AG09319 (cell line): ENCODE measurements at regions not wholly inside any gene's neighbourhood (a gene's known extent, or its start where the extent isn't known, plus 50 kb on each side); places are given as distances from the start of the nearest gene placed in this dataset.

Experiments used
- DNase-seq: peaks from one replicate; pipeline ENCODE4 v3.0.0-alpha.2; 2010; ENCODE audit warnings: low read depth; ENCODE audit errors: extremely low read depth
- TF ChIP-seq, protein P1 (sequence below): IDR thresholded peaks from 2 replicates; pipeline ENCODE4 v1.5.1; 2011; ENCODE audit warnings: low read depth, mild to moderate bottlenecking, inconsistent platforms, low read length, moderate library complexity

DNA sequence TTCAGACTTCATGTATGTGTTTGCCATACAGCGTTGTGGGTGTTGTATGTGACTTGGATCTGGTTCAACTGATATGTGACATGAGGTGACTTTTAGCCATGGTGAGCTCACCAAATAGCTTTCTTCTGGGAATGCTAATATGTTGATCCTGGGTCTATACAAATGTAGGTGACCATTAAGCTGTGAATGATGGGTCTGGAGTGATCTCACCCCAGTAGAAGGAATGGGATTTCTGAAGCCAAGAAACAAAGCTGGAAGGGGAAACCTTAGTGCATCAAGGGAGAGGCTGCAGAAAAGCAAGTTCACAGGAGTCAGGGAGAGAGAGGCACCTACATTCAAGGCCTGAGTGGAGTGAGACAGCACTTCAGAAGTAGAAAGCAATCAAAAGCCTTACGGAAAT, 421.0 kb upstream of the THRB start:
- TF ChIP-seq, protein P1, sequence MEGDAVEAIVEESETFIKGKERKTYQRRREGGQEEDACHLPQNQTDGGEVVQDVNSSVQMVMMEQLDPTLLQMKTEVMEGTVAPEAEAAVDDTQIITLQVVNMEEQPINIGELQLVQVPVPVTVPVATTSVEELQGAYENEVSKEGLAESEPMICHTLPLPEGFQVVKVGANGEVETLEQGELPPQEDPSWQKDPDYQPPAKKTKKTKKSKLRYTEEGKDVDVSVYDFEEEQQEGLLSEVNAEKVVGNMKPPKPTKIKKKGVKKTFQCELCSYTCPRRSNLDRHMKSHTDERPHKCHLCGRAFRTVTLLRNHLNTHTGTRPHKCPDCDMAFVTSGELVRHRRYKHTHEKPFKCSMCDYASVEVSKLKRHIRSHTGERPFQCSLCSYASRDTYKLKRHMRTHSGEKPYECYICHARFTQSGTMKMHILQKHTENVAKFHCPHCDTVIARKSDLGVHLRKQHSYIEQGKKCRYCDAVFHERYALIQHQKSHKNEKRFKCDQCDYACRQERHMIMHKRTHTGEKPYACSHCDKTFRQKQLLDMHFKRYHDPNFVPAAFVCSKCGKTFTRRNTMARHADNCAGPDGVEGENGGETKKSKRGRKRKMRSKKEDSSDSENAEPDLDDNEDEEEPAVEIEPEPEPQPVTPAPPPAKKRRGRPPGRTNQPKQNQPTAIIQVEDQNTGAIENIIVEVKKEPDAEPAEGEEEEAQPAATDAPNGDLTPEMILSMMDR, result no peak

DNA sequence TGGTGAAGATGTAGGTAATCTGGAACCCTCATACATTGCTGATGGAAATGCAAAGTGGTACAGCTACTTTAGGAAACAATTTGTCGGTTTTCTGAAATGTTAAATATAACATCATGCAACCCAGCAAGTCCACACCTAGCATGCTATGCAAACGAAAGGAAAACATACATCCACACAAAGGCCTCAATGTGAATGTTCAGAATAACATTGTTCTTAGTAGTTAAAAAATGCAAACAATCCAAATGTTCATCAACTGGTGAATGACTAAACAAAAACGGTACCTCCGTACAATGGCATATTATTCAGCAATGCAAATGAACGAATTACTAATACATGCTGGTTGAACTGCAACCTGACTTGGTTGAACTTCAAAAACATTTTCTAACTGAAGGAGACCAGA, 423.3 kb upstream of the THRB start:
- DNase-seq, result no peak
- TF ChIP-seq, protein P1, result no peak

More for the DNA sequence above, 421.0 kb upstream of the THRB start:
- DNase-seq, result no peak

DNA sequence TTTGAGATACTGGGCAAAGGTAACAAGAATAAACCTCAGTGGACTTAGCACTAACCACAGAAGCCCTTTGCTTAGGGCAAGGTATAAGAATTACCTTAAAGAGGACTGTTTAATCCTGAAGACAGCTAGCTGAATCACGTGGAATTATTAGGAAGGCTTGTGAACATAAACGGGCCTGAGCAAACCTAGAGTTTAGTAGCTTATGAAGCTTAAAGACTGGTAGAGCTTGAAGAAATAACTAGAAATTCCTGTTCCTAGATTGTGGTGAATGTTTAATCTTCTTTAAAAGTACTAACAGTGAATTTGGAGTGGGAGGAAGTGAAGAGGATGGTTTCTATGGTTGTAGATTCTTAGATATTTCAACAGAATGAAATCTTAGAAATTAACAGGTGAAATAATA, 428.9 kb upstream of the THRB start:
- TF ChIP-seq, protein P1, result no peak
- DNase-seq, result no peak

DNA sequence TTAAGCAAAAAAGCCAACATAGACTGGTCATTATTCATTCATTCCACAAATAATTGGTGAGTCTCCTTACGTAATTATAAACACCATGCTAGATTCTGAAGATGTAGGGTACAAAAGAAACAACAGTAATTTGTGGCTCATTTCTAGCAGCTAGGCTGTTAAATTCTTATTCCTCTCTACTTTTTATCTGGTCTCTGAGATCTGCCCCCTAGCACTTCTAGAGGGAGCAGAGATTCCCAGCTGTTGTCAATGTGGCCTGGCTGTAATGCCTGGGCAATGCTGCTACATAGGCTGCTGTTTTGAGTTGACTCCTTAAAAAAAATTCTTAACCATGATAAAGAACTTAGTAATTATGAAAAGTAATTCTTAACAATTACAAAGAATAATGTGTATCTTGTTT, 434.9 kb upstream of the THRB start:
- no peak for DNase-seq
- TF ChIP-seq, protein P1, result no peak

DNA sequence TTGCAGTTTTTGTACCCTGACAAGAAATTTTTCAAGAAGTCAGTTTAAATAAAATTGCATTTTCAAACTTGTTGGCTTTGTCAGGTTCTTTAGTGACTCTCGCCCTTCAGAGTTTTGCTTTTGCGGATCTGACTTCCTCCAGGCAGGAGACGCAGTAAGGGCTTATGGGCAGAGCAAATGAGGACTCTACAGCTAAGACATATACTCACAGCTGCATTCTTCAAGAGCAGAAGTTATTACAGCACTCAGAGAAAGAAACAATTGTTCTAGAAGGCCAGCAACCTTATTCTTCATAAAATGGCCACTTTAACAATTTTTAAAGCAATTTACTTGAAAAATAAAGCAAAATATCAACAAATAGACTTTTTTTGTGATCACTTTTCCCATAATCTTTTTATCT, 438.8 kb upstream of the THRB start:
- DNase-seq, result no peak
- TF ChIP-seq, protein P1, result no peak

DNA sequence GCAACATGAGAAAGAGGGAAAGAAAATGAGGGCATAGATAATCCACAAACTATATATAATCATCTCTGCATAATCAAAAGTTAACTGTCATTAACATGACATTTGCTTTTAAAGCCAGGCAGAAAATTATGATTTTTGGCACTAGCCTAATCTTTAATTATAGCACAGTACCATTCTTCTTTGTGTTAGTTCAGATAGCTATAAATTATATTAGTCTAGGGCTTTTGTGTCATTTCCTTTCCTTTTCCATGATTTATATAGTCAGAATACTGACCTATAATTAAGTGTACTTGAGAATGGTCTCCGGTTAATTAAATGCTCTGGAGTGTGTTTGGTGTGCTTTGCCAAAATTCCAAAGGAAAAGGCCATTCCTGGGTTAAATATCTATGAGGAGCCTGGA, 441.9 kb upstream of the THRB start:
- DNase-seq, result no peak
- TF ChIP-seq, protein P1, result no peak

DNA sequence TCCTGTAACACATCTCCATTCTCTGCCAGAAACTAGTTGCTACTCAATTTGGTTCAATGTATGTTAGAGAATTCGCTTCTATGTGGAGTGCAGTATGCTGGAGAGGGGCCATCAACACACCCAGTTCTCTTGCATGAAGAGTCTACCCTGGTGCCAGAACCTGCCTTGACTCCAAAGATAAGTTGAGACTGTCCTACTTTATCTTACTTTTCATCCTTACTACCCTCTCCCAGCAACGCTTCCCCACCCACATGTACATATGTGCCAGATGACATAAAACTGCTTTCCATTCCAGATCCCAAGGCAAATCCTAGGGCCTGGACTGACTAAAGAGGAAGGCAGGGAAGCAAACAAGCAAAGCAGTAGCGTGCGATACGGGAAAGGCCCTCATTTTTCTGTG, 442.6 kb upstream of the THRB start:
- DNase-seq, result no peak
- TF ChIP-seq, protein P1, result no peak
